Trophoblast cell (in vitro differentiated cells and primary cell): ENCODE measurements at regions not wholly inside any gene's neighbourhood (a gene's known extent, or its start where the extent isn't known, plus 50 kb on each side); places are given as distances from the start of the nearest gene placed in this dataset.

ENCODE experiments used
- DNase-seq, 2 donors: peaks; one replicate each; pipeline ENCODE4 v3.0.0-alpha.2; 2016
- H2AFZ ChIP-seq: 2 replicates; pipeline ENCODE4 v1.6.1; 2013; ENCODE audit warnings: low read length, moderate library complexity, mild to moderate bottlenecking; ENCODE audit not compliant: insufficient read depth, poor library complexity
- H2AK5ac ChIP-seq: 2 replicates; pipeline ENCODE4 v1.6.1; 2013; ENCODE audit warnings: mild to moderate bottlenecking, low read length
- H2BK120ac ChIP-seq: 2 replicates; pipeline ENCODE4 v1.6.1; 2013; ENCODE audit warnings: low read length, mild to moderate bottlenecking, moderate library complexity; ENCODE audit not compliant: insufficient read depth, poor library complexity
- H2BK12ac ChIP-seq: 2 replicates; pipeline ENCODE4 v1.6.1; 2013; ENCODE audit warnings: mild to moderate bottlenecking, low read length, moderate library complexity
- H2BK5ac ChIP-seq: 2 replicates; pipeline ENCODE4 v1.6.1; 2013; ENCODE audit warnings: low read length, low read depth, moderate library complexity, mild to moderate bottlenecking; ENCODE audit not compliant: poor library complexity
- H3K14ac ChIP-seq: 2 replicates; pipeline ENCODE4 v1.6.1; 2013; ENCODE audit warnings: mild to moderate bottlenecking, low read length
- H3K18ac ChIP-seq: 2 replicates; pipeline ENCODE4 v1.6.1; 2013; ENCODE audit warnings: mild to moderate bottlenecking, low read length
- H3K23ac ChIP-seq: 2 replicates; pipeline ENCODE4 v1.6.1; 2013; ENCODE audit warnings: low read length
- H3K27ac ChIP-seq: 2 replicates; pipeline ENCODE4 v1.5.1; 2013; ENCODE audit warnings: low read depth, mild to moderate bottlenecking, inconsistent platforms, low read length, moderate library complexity
- H3K27me3 ChIP-seq: 2 replicates; pipeline ENCODE4 v1.6.1; 2013; ENCODE audit warnings: inconsistent platforms, mild to moderate bottlenecking, low read length, moderate library complexity; ENCODE audit not compliant: insufficient read depth
- H3K36me3 ChIP-seq, 2 experiments: 1 replicate in 1 of 2; 2 replicates in 1 of 2; pipeline ENCODE4 v1.6.1; 2013; ENCODE audit warnings: low read length in 2 of 2, mild to moderate bottlenecking in 2 of 2, moderate library complexity in 1 of 2; ENCODE audit not compliant: insufficient read depth in 2 of 2, control insufficient read depth in 1 of 2
- H3K4ac ChIP-seq: 2 replicates; pipeline ENCODE4 v1.6.1; 2013; ENCODE audit warnings: low read depth, mild to moderate bottlenecking, low read length, moderate library complexity
- H3K4me1 ChIP-seq, 2 experiments: 1 replicate in 1 of 2; 2 replicates in 1 of 2; pipeline ENCODE4 v1.6.1; 2013; ENCODE audit warnings: low read length in 2 of 2, mild to moderate bottlenecking in 2 of 2, moderate library complexity in 1 of 2; ENCODE audit not compliant: insufficient read depth in 2 of 2, control insufficient read depth in 1 of 2
- H3K4me2 ChIP-seq: 2 replicates; pipeline ENCODE4 v1.6.1; 2013; ENCODE audit warnings: inconsistent platforms, mild to moderate bottlenecking, low read length, moderate library complexity
- H3K4me3 ChIP-seq: 2 replicates; pipeline ENCODE4 v1.5.1; 2013; ENCODE audit warnings: mild to moderate bottlenecking, low read depth, low read length, inconsistent platforms
- H3K79me1 ChIP-seq: one replicate; pipeline ENCODE4 v1.6.1; 2013; ENCODE audit warnings: low read length
- H3K79me2 ChIP-seq: 2 replicates; pipeline ENCODE4 v1.6.1; 2013; ENCODE audit warnings: low read length, mild to moderate bottlenecking; ENCODE audit not compliant: control insufficient read depth, insufficient read depth, poor library complexity
- H3K9ac ChIP-seq: 2 replicates; pipeline ENCODE4 v1.6.1; 2013; ENCODE audit warnings: mild to moderate bottlenecking, low read length
- H3K9me3 ChIP-seq: 2 replicates; pipeline ENCODE4 v1.6.1; 2013; ENCODE audit warnings: low read depth, mild to moderate bottlenecking, control low read depth, inconsistent platforms, low read length; ENCODE audit not compliant: insufficient read depth
- H4K12ac ChIP-seq: 2 replicates; pipeline ENCODE4 v1.6.1; 2013; ENCODE audit warnings: low read depth, mild to moderate bottlenecking, low read length, moderate library complexity
- H4K8ac ChIP-seq: 2 replicates; pipeline ENCODE4 v1.6.1; 2013; ENCODE audit warnings: low read depth, mild to moderate bottlenecking, low read length, moderate library complexity
- H4K91ac ChIP-seq: one replicate; pipeline ENCODE4 v1.6.1; 2013; ENCODE audit warnings: low read depth, mild to moderate bottlenecking, low read length, moderate library complexity
- WGBS: extraction: QIAGEN DNeasy Blood & Tissue Kit; methylation state at CpG from one replicate; pipeline ENCODE4 v1.1.7; 2013; ENCODE audit warnings: missing lambda C conversion rate; ENCODE audit not compliant: insufficient read length, insufficient coverage; ENCODE audit errors: extremely low coverage; 5-methylcytosine and 5-hydroxymethylcytosine counted together

- H3K4me1 ChIP-seq: no peaks in the 10 kb centered on the region
- H3K4me2 ChIP-seq: no peak overlapping the region
- H2AFZ ChIP-seq: no peak overlapping the region
- no peak overlapping the region for H3K23ac ChIP-seq
- H3K27me3 ChIP-seq: no peaks in the 10 kb centered on the region
- no peaks in the 10 kb centered on the region for H3K79me1 ChIP-seq
- H4K8ac ChIP-seq: no peak overlapping the region
- H3K18ac ChIP-seq: no peak overlapping the region
- no peak overlapping the region for H2AK5ac ChIP-seq
- H3K9me3 ChIP-seq: no peaks in the 10 kb centered on the region
- no peak overlapping the region for H3K4ac ChIP-seq
- H3K27ac ChIP-seq: no peak overlapping the region
- no peak overlapping the region for H3K14ac ChIP-seq
- H2BK12ac ChIP-seq: no peak overlapping the region
- no peak overlapping the region for H3K4me3 ChIP-seq
- no peak overlapping the region for H2BK5ac ChIP-seq
- no peak for DNase-seq
- H3K9ac ChIP-seq: no peak overlapping the region
- no peak overlapping the region for H4K12ac ChIP-seq
- no CpG with 5 or more reads among the region's 1 CpG for WGBS
- no peak overlapping the region for H2BK120ac ChIP-seq
- H3K79me2 ChIP-seq: no peaks in the 10 kb centered on the region
- H3K36me3 ChIP-seq: no peaks in the 10 kb centered on the region
- no peak overlapping the region for H4K91ac ChIP-seq
Measured at GRCh38 chr11:23573429-23573828, 713.2 kb upstream of the CCDC179 start.

- Histone ChIP-seq H2AK5ac (no peak overlapping the region), H4K12ac (no peak overlapping the region), H3K27ac (no peak overlapping the region), H3K9me3 (no peaks in the 10 kb centered on the region), H2AFZ (no peak overlapping the region), H3K4me2 (no peak overlapping the region), H4K91ac (no peak overlapping the region), H3K4ac (no peak overlapping the region), H2BK12ac (no peak overlapping the region), H3K4me3 (no peak overlapping the region), H3K36me3 (no peaks in the 10 kb centered on the region), H3K27me3 (no peaks in the 10 kb centered on the region), H3K14ac (no peak overlapping the region), H2BK5ac (no peak overlapping the region), H3K18ac (no peak overlapping the region), H3K4me1 (no peaks in the 10 kb centered on the region), H2BK120ac (no peak overlapping the region), H4K8ac (no peak overlapping the region), H3K79me1 (no peaks in the 10 kb centered on the region), H3K23ac (no peak overlapping the region), H3K9ac (no peak overlapping the region), H3K79me2 (no peaks in the 10 kb centered on the region)
- DNase-seq: no peak
- WGBS: no CpG with 5 or more reads among the region's 3 CpGs
Measured at GRCh38 chr11:23574149-23574548, 713.9 kb upstream of the CCDC179 start.

GRCh38 chr11:23577296-23577695 is 717.0 kb upstream of the CCDC179 start:
- no peak overlapping the region for H2BK120ac ChIP-seq
- H2BK12ac ChIP-seq: no peak overlapping the region
- H3K9me3 ChIP-seq: no peaks in the 10 kb centered on the region
- no peak overlapping the region for H3K4me2 ChIP-seq
- no peak overlapping the region for H3K27ac ChIP-seq
- no peak overlapping the region for H3K4ac ChIP-seq
- no peak overlapping the region for H3K14ac ChIP-seq
- H3K27me3 ChIP-seq: no peaks in the 10 kb centered on the region
- no peak overlapping the region for H3K9ac ChIP-seq
- H2AK5ac ChIP-seq: no peak overlapping the region
- no peak overlapping the region for H3K23ac ChIP-seq
- H3K18ac ChIP-seq: no peak overlapping the region
- H3K4me1 ChIP-seq: no peaks in the 10 kb centered on the region
- H3K79me2 ChIP-seq: no peaks in the 10 kb centered on the region
- no peak for DNase-seq
- no peaks in the 10 kb centered on the region for H3K79me1 ChIP-seq
- H4K12ac ChIP-seq: no peak overlapping the region
- no peak overlapping the region for H4K91ac ChIP-seq
- no peak overlapping the region for H3K4me3 ChIP-seq
- no peaks in the 10 kb centered on the region for H3K36me3 ChIP-seq
- H2BK5ac ChIP-seq: no peak overlapping the region
- H4K8ac ChIP-seq: no peak overlapping the region
- no peak overlapping the region for H2AFZ ChIP-seq
- WGBS: no CpG with 5 or more reads among the region's 2 CpGs

GRCh38 chr11:23585416-23586104 is 725.3 kb upstream of the CCDC179 start:
- Histone ChIP-seq H3K4me3 (no peak overlapping the region), H3K4me2 (no peak overlapping the region), H4K12ac (no peak overlapping the region), H3K27me3 (no peaks in the 10 kb centered on the region), H3K9me3 (no peaks in the 10 kb centered on the region), H3K4me1 (no peaks in the 10 kb centered on the region), H3K27ac (no peak overlapping the region), H3K79me1 (no peaks in the 10 kb centered on the region), H2AFZ (no peak overlapping the region), H3K23ac (no peak overlapping the region), H3K14ac (no peak overlapping the region), H2BK12ac (no peak overlapping the region), H3K79me2 (no peaks in the 10 kb centered on the region), H3K9ac (no peak overlapping the region), H2BK120ac (no peak overlapping the region), H3K36me3 (no peaks in the 10 kb centered on the region), H3K4ac (no peak overlapping the region), H4K8ac (no peak overlapping the region), H4K91ac (no peak overlapping the region), H3K18ac (no peak overlapping the region), H2BK5ac (no peak overlapping the region), H2AK5ac (no peak overlapping the region)
- WGBS: no CpG with 5 or more reads among the region's 2 CpGs
- DNase-seq: no peak
